Skin epidermis (tissue), 12 donors: ENCODE measurements at regions not wholly inside any gene's neighbourhood (a gene's known extent, or its start where the extent isn't known, plus 50 kb on each side); places are given as distances from the start of the nearest gene placed in this dataset.

Source experiments
- H3K27ac ChIP-seq, 21 experiments: fragments of 200-600 bp; sonication (generic) in 11 of 21; one replicate each; pipeline ENCODE4 v1.5.0; 2020; ENCODE audit warnings: mild to moderate bottlenecking in 3 of 21, inconsistent platforms in 2 of 21, moderate library complexity in 2 of 21
- H3K4me3 ChIP-seq, 7 experiments: fragments of 200-600 bp; sonication (generic) in 2 of 7; one replicate each; pipeline ENCODE4 v1.5.0; 2020; ENCODE audit warnings: inconsistent platforms in 2 of 7, mild to moderate bottlenecking in 2 of 7, moderate library complexity in 1 of 7

- Histone ChIP-seq H3K4me3 (no peak overlapping the region), H3K27ac (no peak overlapping the region)
These were observed 711.4 kb downstream of the MTRR start for GRCh38 chr5:8580298-8580697.

- no peak overlapping the region for H3K4me3 ChIP-seq
- no peak overlapping the region for H3K27ac ChIP-seq
These were observed 712.1 kb downstream of the MTRR start for GRCh38 chr5:8581047-8581446.

GRCh38 chr5:8585230-8586018, 716.5 kb downstream of the MTRR start:
- no peak overlapping the region for H3K4me3 ChIP-seq
- H3K27ac ChIP-seq = no peak overlapping the region

GRCh38 chr5:8590959-8591358, 722.0 kb downstream of the MTRR start:
- H3K27ac ChIP-seq = no peak overlapping the region

GRCh38 chr5:8598356-8598755, 729.4 kb downstream of the MTRR start:
- no peak overlapping the region for H3K4me3 ChIP-seq
- no peak overlapping the region for H3K27ac ChIP-seq

More at GRCh38 chr5:8590959-8591358, 722.0 kb downstream of the MTRR start:
- no peak overlapping the region for H3K4me3 ChIP-seq

GRCh38 chr5:8598996-8599395, 730.0 kb downstream of the MTRR start:
- no peak overlapping the region for H3K27ac ChIP-seq
- H3K4me3 ChIP-seq = no peak overlapping the region

GRCh38 chr5:8600843-8601242, 731.9 kb downstream of the MTRR start:
- no peak overlapping the region for H3K4me3 ChIP-seq
- no peak overlapping the region for H3K27ac ChIP-seq

- Histone ChIP-seq H3K4me3 (no peak overlapping the region), H3K27ac (no peak overlapping the region)
These were observed 732.9 kb downstream of the MTRR start for GRCh38 chr5:8601831-8602354.

GRCh38 chr5:8606231-8606630, 737.3 kb downstream of the MTRR start:
- H3K4me3 ChIP-seq = no peak overlapping the region
- H3K27ac ChIP-seq = no peak overlapping the region

GRCh38 chr5:8611067-8611466, 742.1 kb downstream of the MTRR start:
- Histone ChIP-seq H3K4me3 (no peak overlapping the region), H3K27ac (no peak overlapping the region)

GRCh38 chr5:8613078-8613685, 744.2 kb downstream of the MTRR start:
- Histone ChIP-seq H3K4me3 (no peak overlapping the region), H3K27ac (no peak overlapping the region)

- Histone ChIP-seq H3K27ac (no peak overlapping the region), H3K4me3 (no peak overlapping the region)
These were observed 746.4 kb downstream of the MTRR start for GRCh38 chr5:8615142-8615858.

- no peak overlapping the region for H3K27ac ChIP-seq
- no peak overlapping the region for H3K4me3 ChIP-seq
These were observed 759.6 kb downstream of the MTRR start for GRCh38 chr5:8628521-8628920.

- Histone ChIP-seq H3K27ac (no peak overlapping the region), H3K4me3 (no peak overlapping the region)
These were observed 764.3 kb downstream of the MTRR start for GRCh38 chr5:8633259-8633658.

- H3K27ac ChIP-seq = no peak overlapping the region
- H3K4me3 ChIP-seq = no peak overlapping the region
These were observed 764.7 kb downstream of the MTRR start for GRCh38 chr5:8633696-8634095.

GRCh38 chr5:8634219-8634618, 765.3 kb downstream of the MTRR start:
- Histone ChIP-seq H3K4me3 (no peak overlapping the region), H3K27ac (no peak overlapping the region)

GRCh38 chr5:8641786-8642505, 773.0 kb downstream of the MTRR start:
- H3K4me3 ChIP-seq = no peak overlapping the region
- H3K27ac ChIP-seq = no peak overlapping the region

- Histone ChIP-seq H3K27ac (no peak overlapping the region), H3K4me3 (no peak overlapping the region)
These were observed 775.4 kb downstream of the MTRR start for GRCh38 chr5:8644377-8644776.

GRCh38 chr5:8647111-8647510, 778.2 kb downstream of the MTRR start:
- H3K27ac ChIP-seq = no peak overlapping the region
- no peak overlapping the region for H3K4me3 ChIP-seq

GRCh38 chr5:8650186-8650585, 781.2 kb downstream of the MTRR start:
- no peak overlapping the region for H3K4me3 ChIP-seq
- no peak overlapping the region for H3K27ac ChIP-seq
